Lower lobe of right lung (tissue), 2 donors: ENCODE measurements at regions not wholly inside any gene's neighbourhood (a gene's known extent, or its start where the extent isn't known, plus 50 kb on each side); places are given as distances from the start of the nearest gene placed in this dataset.

Experiments
- ATAC-seq, 2 donors: fragments of 200-7000 bp; cut with Tn5 transposase; one replicate each; pipeline ENCODE4 v1.9.1; 2020 to 2022; ENCODE audit warnings: mild to moderate bottlenecking in 2 of 2, moderate library complexity in 2 of 2
- DNase-seq: peaks from one replicate; pipeline ENCODE4 v3.0.0-alpha.2; 2020
- H3K27ac ChIP-seq: fragments of 200-600 bp; one replicate; pipeline ENCODE4 v1.8.0; 2022
- H3K27me3 ChIP-seq: fragments of 200-600 bp; one replicate; pipeline ENCODE4 v1.8.0; 2022; ENCODE audit warnings: low read depth
- H3K36me3 ChIP-seq: fragments of 200-600 bp; one replicate; pipeline ENCODE4 v1.8.0; 2022; ENCODE audit warnings: mild to moderate bottlenecking
- H3K4me1 ChIP-seq: fragments of 200-600 bp; one replicate; pipeline ENCODE4 v1.8.0; 2022
- H3K4me3 ChIP-seq: fragments of 200-600 bp; one replicate; pipeline ENCODE4 v1.8.0; 2022; ENCODE audit warnings: mild to moderate bottlenecking
- H3K9me3 ChIP-seq: fragments of 200-600 bp; one replicate; pipeline ENCODE4 v1.8.0; 2022
- intact Hi-C: fragments of 100-400 bp; cut with DNase I; formaldehyde crosslinking; loops from one replicate; pipeline ENCODE4 v1.11.0; 2022
- TF ChIP-seq, protein P1 (sequence below): fragments of 200-600 bp; IDR thresholded peaks from one replicate; pipeline ENCODE4 v1.8.0; 2022; ENCODE audit warnings: antibody characterized with exemption, mild to moderate bottlenecking
- donor health status: DM: no; HTN: yes; CAD: no; lungs with severe emphysema.

DNA sequence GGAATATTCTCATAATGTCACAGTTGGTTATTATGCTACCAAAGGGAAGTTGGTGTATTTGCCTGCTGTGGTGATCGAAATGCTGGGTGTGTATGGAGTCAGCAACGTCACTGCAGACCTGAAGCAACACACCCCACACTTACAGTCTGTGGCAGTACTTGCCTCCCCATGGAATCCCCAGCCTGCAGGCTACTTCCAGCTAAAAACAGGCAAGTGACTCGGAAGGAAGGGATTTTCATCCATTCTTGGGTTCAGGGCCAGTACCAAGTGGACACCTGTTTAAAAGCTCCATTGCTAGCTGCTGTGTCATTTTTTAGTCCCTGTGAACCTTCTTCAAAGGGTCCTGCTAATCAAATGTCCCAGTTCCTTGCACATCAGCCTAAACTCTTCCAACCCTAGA, 149.6 kb downstream of the C11orf91 start:
- Histone ChIP-seq H3K27ac (no peak overlapping the region), H3K4me1 (no peaks in the 10 kb centered on the region), H3K36me3 (no peaks in the 10 kb centered on the region), H3K9me3 (no peaks in the 10 kb centered on the region), H3K4me3 (no peak overlapping the region), H3K27me3 (peaks cover 4% of the 10 kb centered on the region)
- no peak for ATAC-seq
- intact Hi-C loops: no loop called here
- DNase-seq: no peak
- TF ChIP-seq, protein P1, sequence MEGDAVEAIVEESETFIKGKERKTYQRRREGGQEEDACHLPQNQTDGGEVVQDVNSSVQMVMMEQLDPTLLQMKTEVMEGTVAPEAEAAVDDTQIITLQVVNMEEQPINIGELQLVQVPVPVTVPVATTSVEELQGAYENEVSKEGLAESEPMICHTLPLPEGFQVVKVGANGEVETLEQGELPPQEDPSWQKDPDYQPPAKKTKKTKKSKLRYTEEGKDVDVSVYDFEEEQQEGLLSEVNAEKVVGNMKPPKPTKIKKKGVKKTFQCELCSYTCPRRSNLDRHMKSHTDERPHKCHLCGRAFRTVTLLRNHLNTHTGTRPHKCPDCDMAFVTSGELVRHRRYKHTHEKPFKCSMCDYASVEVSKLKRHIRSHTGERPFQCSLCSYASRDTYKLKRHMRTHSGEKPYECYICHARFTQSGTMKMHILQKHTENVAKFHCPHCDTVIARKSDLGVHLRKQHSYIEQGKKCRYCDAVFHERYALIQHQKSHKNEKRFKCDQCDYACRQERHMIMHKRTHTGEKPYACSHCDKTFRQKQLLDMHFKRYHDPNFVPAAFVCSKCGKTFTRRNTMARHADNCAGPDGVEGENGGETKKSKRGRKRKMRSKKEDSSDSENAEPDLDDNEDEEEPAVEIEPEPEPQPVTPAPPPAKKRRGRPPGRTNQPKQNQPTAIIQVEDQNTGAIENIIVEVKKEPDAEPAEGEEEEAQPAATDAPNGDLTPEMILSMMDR: no peak

GRCh38 chr11:33549483-33549882, 151.1 kb downstream of the C11orf91 start:
- H3K27me3 ChIP-seq: no peaks in the 10 kb centered on the region
- TF ChIP-seq, protein P1: no peak
- H3K36me3 ChIP-seq: no peaks in the 10 kb centered on the region
- intact Hi-C loops: no loop called here
- DNase-seq (no peak), ATAC-seq (no peak)
- no peaks in the 10 kb centered on the region for H3K4me1 ChIP-seq
- H3K9me3 ChIP-seq: no peaks in the 10 kb centered on the region
- H3K27ac ChIP-seq: no peak overlapping the region
- no peak overlapping the region for H3K4me3 ChIP-seq

DNA sequence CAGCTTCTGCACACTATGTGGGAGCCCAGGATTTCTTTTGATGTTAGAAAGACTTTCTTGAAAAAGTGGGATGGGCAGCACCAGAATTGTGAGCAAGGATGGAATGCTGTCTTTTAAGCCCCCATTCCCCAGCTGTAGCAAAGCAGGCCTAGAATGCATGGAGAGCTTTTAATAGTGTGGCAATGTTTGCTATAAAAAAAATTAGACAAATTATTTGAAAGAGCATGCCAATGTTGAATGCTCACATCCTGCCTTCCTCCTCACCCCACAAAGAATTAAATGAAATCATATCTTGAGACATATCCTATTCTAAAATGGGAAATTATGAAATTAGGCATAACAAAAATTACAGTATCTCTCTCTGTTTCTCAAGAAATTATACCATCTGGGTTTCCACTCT, 154.7 kb downstream of the C11orf91 start:
- H3K36me3 ChIP-seq: no peaks in the 10 kb centered on the region
- TF ChIP-seq, protein P1: no peak
- H3K4me1 ChIP-seq: no peaks in the 10 kb centered on the region
- no peak overlapping the region for H3K4me3 ChIP-seq
- intact Hi-C loops: no loop called here
- H3K27me3 ChIP-seq: no peaks in the 10 kb centered on the region
- DNase-seq (no peak), ATAC-seq (no peak)
- H3K9me3 ChIP-seq: no peaks in the 10 kb centered on the region
- no peak overlapping the region for H3K27ac ChIP-seq

DNA sequence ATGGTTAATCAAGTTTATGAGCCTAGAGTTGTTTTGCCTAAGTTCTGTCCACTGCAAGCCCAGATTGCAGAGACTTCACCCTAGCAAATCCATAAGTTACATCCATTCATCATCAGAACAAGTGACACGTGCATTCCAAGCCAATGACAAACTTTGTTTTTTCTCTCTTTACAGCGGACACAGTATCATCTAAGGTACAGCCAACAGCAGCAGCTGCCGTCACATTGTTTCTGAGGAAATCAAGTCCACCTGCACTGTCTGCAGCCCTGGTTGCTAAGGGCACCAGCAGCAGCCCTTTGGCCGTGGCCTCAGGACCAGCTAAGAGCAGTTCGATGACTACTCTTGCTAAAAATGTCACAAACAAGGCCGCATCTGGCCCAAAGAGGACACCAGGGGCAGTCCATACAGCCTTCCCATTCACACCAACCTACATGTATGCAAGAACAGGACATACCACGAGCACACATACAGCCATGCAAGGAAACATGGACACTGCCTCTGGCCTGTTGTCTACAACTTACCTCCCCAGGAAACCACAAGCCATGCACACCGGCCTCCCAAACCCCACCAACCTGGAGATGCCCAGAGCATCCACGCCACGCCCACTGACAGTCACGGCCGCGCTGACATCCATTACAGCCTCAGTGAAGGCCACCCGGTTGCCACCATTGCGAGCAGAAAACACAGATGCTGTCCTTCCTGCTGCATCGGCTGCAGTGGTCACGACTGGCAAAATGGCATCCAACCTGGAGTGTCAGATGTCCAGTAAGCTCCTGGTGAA, 155.8 kb downstream of the C11orf91 start:
- Histone ChIP-seq H3K9me3 (no peaks in the 10 kb centered on the region), H3K36me3 (no peaks in the 10 kb centered on the region), H3K4me1 (no peaks in the 10 kb centered on the region), H3K27me3 (no peaks in the 10 kb centered on the region), H3K4me3 (no peak overlapping the region), H3K27ac (no peak overlapping the region)
- TF ChIP-seq, protein P1: no peak
- intact Hi-C loops: no loop called here
- ATAC-seq (no peak), DNase-seq (no peak)

- no peaks in the 10 kb centered on the region for H3K36me3 ChIP-seq
- no peak for ATAC-seq
- H3K27me3 ChIP-seq: no peaks in the 10 kb centered on the region
- no peak overlapping the region for H3K27ac ChIP-seq
- H3K9me3 ChIP-seq: no peaks in the 10 kb centered on the region
- no peaks in the 10 kb centered on the region for H3K4me1 ChIP-seq
- TF ChIP-seq, protein P1: no peak
- no peak overlapping the region for H3K4me3 ChIP-seq
- DNase-seq: no peak
- intact Hi-C loops: no loop called here
These were observed 156.8 kb downstream of the C11orf91 start for GRCh38 chr11:33543823-33544222.
